NOMO-1 (cell line): ENCODE measurements at regions not wholly inside any gene's neighbourhood (a gene's known extent, or its start where the extent isn't known, plus 50 kb on each side); places are given as distances from the start of the nearest gene placed in this dataset.

Experiments
- DNase-seq, 2 experiments: peaks; one replicate each; lab custom pipeline; 2025; ENCODE audit not compliant: unreplicated experiment in 2 of 2; lab: John Stamatoyannopoulos, UW

- no peak for DNase-seq
Measured at GRCh38 chr16:14362774-14363371, 267.2 kb downstream of the PARN start.

- DNase-seq, result no peak
Measured at GRCh38 chr16:14360326-14361037, 269.6 kb downstream of the PARN start.

GRCh38 chr16:14358697-14359305 lies 271.3 kb downstream of the PARN start:
- no peak for DNase-seq

- no peak for DNase-seq
Measured at GRCh38 chr16:14357328-14357727, 272.7 kb downstream of the PARN start.

- no peak for DNase-seq
Measured at GRCh38 chr16:14356064-14356463, 274.0 kb downstream of the PARN start.

- peak; percentile 75 to 95 for DNase-seq
Measured at GRCh38 chr16:14354561-14355351, 275.3 kb downstream of the PARN start.

- no peak for DNase-seq
Measured at GRCh38 chr16:14353340-14353739, 276.7 kb downstream of the PARN start.

GRCh38 chr16:14351647-14352046 lies 278.4 kb downstream of the PARN start:
- no peak for DNase-seq

GRCh38 chr16:14350626-14351025 lies 279.4 kb downstream of the PARN start:
- DNase-seq, result no peak

- no peak for DNase-seq
Measured at GRCh38 chr16:14350081-14350480, 279.0 kb downstream of the MRTFB start.

GRCh38 chr16:14347706-14348105 lies 276.6 kb downstream of the MRTFB start:
- DNase-seq, result no peak

GRCh38 chr16:14346278-14347142 lies 275.4 kb downstream of the MRTFB start:
- DNase-seq, result no peak

GRCh38 chr16:14345512-14346115 lies 274.5 kb downstream of the MRTFB start:
- no peak for DNase-seq

- no peak for DNase-seq
Measured at GRCh38 chr16:14344945-14345344, 273.8 kb downstream of the MRTFB start.

GRCh38 chr16:14344292-14344691 lies 273.2 kb downstream of the MRTFB start:
- no peak for DNase-seq

GRCh38 chr16:14341324-14342225 lies 270.5 kb downstream of the MRTFB start:
- DNase-seq, result no peak

GRCh38 chr16:14339694-14340093 lies 268.6 kb downstream of the MRTFB start:
- DNase-seq, result no peak

- DNase-seq, result no peak
Measured at GRCh38 chr16:14338969-14339368, 267.9 kb downstream of the MRTFB start.

GRCh38 chr16:14338236-14338635 lies 267.1 kb downstream of the MRTFB start:
- DNase-seq, result no peak
